GM10248 (cell line): ENCODE measurements at regions not wholly inside any gene's neighbourhood (a gene's known extent, or its start where the extent isn't known, plus 50 kb on each side); places are given as distances from the start of the nearest gene placed in this dataset.

Experiments
- CTCF ChIA-PET: fragments of 300-600 bp; sonication (Branson Sonifier 250); formaldehyde crosslinking; extraction: SDS; loops from one replicate; lab custom pipeline; 2021; ENCODE audit warnings: antibody characterized with exemption; lab: Yijun Ruan, JAX
- POLR2A ChIA-PET: fragments of 350-650 bp; sonication (Branson Sonifier 250); formaldehyde crosslinking; extraction: SDS; loops from one replicate; lab custom pipeline; 2020; ENCODE audit warnings: antibody characterized with exemption; lab: Yijun Ruan, JAX
- DNase-seq: peaks from one replicate; pipeline ENCODE4 v3.0.0; 2012; ENCODE audit errors: extremely low spot score
- TF ChIP-seq, protein P1 (sequence below): IDR thresholded peaks from 2 replicates; pipeline ENCODE4 v1.5.1; 2012; ENCODE audit warnings: mild to moderate bottlenecking, low read depth; ENCODE audit errors: extremely low read depth, missing control alignments, control extremely low read depth

DNA sequence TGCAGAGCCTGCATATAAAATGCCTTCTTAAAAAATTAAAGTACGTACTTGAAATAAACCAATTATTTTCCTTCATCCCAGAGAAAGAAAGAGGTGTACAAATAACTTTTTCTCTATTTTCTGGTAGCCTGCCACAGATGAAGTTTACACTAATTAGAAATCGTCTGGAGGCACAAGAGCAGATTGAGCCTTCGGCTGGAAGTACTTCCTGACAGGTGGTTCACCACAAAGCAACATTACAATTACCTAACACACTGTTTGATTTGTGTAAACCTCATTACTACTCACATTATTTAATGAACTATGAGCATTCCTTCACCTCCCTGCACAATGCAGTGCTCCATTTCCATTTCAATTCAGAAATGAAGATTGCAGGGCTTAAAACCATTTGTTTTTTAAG is 856.1 kb downstream of the SI start:
- ChIA-PET POLR2A (no interaction called here), CTCF (no interaction called here)
- TF ChIP-seq, protein P1, sequence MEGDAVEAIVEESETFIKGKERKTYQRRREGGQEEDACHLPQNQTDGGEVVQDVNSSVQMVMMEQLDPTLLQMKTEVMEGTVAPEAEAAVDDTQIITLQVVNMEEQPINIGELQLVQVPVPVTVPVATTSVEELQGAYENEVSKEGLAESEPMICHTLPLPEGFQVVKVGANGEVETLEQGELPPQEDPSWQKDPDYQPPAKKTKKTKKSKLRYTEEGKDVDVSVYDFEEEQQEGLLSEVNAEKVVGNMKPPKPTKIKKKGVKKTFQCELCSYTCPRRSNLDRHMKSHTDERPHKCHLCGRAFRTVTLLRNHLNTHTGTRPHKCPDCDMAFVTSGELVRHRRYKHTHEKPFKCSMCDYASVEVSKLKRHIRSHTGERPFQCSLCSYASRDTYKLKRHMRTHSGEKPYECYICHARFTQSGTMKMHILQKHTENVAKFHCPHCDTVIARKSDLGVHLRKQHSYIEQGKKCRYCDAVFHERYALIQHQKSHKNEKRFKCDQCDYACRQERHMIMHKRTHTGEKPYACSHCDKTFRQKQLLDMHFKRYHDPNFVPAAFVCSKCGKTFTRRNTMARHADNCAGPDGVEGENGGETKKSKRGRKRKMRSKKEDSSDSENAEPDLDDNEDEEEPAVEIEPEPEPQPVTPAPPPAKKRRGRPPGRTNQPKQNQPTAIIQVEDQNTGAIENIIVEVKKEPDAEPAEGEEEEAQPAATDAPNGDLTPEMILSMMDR: no peak
- no peak for DNase-seq

DNA sequence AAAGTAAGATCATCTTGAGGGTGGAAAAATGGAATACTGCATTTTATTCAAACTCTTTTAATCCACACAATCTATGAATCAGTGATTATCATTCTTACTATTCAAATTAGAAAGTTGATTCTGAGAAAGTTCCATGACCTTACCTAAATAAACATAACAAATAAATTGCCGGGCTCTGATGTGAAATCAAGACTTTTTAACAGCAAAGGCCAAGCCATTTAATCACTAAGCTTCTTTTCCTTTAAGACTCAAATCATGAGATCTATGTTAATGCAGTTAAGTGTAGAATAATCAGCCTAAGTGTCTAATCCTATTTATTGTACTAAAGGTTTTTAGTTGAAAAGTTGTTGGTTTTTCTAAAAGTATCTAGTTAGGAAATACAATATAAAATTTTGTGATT is 857.0 kb downstream of the SI start:
- TF ChIP-seq, protein P1: no peak
- DNase-seq: no peak
- ChIA-PET CTCF (no interaction called here), POLR2A (no interaction called here)

DNA sequence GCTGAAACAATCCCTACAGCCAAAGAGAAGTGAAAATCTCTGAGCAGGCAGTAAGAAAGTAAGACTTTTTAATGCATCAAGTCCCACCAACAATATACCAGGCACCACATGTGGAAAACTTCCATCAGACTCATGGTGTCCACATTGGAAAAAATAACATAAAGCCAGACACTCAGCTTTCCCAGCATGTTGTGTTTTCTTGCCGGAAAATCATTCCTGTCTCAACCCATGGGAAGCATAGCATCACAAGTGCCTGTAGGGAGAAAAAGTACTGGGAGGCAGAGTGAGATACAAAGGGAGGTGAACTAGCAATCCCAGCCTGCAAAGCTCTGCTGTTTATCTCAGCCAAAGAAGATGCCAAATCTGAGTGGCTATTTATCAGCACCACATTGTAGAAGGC is 868.9 kb downstream of the SI start:
- ChIA-PET CTCF (no interaction called here), POLR2A (no interaction called here)
- DNase-seq: no peak
- TF ChIP-seq, protein P1: no peak

DNA sequence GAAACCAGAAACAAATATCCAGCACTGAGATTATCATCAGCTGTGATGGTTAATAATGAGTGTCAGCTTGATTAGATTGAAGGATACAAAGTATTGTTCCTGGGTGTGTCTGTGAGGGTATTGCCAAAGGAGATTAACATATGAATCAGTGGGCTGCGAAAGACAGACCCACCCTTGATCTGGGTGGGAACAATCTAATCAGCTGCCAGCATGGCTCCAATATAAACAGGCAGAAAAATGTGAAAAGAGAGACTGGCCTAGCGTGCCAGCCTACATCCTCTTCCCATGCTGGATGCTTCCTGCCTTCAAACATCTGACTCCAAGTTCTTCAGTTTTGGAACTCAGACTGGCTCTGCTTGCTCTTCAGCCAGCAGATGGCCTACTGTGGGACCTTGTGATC is 869.5 kb downstream of the SI start:
- DNase-seq: no peak
- ChIA-PET POLR2A (no interaction called here), CTCF (no interaction called here)
- TF ChIP-seq, protein P1: no peak

DNA sequence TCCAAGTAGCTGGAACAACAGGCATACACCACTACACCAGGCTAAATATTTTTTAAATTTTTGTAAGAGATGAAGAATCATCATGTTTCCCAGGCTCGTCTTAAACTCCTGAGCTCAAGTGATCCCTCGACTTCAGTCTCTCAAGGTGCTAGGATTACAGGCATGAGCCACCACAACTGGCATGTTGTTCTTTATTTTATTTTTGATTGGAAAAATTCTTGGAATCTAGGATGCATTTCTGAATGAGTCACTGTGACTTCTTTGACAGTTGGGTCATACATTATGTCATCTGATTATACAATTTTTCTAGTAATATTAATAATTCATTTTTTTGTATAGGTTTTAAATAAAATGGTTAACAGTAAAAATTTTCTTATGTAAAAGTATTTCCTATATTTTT is 870.2 kb downstream of the SI start:
- DNase-seq: no peak
- POLR2A ChIA-PET: no interaction called here
- TF ChIP-seq, protein P1: no peak
- CTCF ChIA-PET: no interaction called here

DNA sequence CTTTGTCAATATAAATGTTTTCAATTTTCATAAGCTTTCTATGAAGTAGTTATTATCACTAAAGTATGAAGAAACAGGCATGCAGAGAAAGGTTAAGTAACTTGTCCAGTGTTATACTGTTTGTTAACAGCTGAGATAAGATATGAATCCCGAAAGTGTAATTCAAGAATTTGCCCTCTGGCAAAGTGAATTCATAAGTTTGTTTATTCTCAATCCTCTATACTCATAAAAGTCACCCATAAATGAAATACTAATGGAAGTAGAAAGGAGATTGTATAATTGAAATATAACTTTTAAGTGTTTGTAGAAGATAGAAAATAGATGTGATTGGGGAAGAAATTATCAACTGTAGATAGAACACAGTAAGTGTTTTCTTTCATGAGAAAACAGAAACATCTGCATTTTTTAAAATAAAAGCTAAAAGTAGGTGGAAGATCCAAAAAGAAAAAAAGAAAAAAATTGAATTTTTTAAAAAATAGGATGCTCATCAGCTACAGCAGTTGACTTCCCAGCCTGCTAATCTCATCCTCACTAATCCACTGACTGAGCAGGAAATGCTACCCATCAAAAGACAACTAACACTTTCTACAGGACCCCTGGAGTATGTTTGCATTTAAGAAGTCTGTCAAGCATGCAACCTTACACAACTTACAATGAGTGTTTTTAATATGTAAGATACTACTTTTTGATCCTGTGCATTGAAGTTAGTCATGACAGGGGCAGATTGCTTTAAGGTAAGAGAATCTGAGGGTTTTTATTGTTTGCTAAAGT is 878.1 kb downstream of the SI start:
- TF ChIP-seq, protein P1: no peak
- POLR2A ChIA-PET: no interaction called here
- DNase-seq: no peak
- CTCF ChIA-PET: interaction anchor here (1.7 kb wide), 1 partner anchor 10 kb away, joined by 3 read pairs; no protein-coding TSS in a partner anchor
